ENCODE measurements at regions not wholly inside any gene's neighbourhood (a gene's known extent, or its start where the extent isn't known, plus 50 kb on each side); places are given as distances from the start of the nearest gene placed in this dataset.

- H3K4me1 Mint-ChIP-seq (ENCODE audit: unreplicated experiment) = no peaks in the 10 kb centered on the region
- no peak for TF ChIP-seq CTCF (IDR thresholded peaks at IDR 0.05; ENCODE audit: unreplicated experiment)
- no peaks in the 10 kb centered on the region for H3K9me3 Mint-ChIP-seq (ENCODE audit: unreplicated experiment)
- H3K27me3 Mint-ChIP-seq (ENCODE audit: unreplicated experiment) = no peaks in the 10 kb centered on the region
- no peak overlapping the region for H3K27ac Mint-ChIP-seq (ENCODE audit: unreplicated experiment)
- H3K36me3 Mint-ChIP-seq (ENCODE audit: low read depth, unreplicated experiment) = no peaks in the 10 kb centered on the region
- DNase-seq (ENCODE audit: low spot score) = no peak
- H3K4me3 Mint-ChIP-seq (ENCODE audit: unreplicated experiment) = no peak overlapping the region
Observed at GRCh38 chr4:182126603-182127002, 116.6 kb upstream of the TENM3 start.

GRCh38 chr4:182133033-182133432 lies 110.2 kb upstream of the TENM3 start:
- Mint-ChIP-seq H3K27ac (ENCODE audit: unreplicated experiment) (no peak overlapping the region), H3K27me3 (ENCODE audit: unreplicated experiment) (peaks cover 3% of the 10 kb centered on the region)
- no peak for TF ChIP-seq CTCF (IDR thresholded peaks at IDR 0.05; ENCODE audit: unreplicated experiment)

GRCh38 chr4:182134261-182134660 lies 108.9 kb upstream of the TENM3 start:
- H3K27me3 Mint-ChIP-seq (ENCODE audit: unreplicated experiment) = peaks cover 3% of the 10 kb centered on the region
- H3K9me3 Mint-ChIP-seq (ENCODE audit: unreplicated experiment) = no peaks in the 10 kb centered on the region
- DNase-seq (ENCODE audit: low spot score) = no peak
- H3K36me3 Mint-ChIP-seq (ENCODE audit: low read depth, unreplicated experiment) = no peaks in the 10 kb centered on the region
- no peak for TF ChIP-seq CTCF (IDR thresholded peaks at IDR 0.05; ENCODE audit: unreplicated experiment)
- no peak overlapping the region for H3K27ac Mint-ChIP-seq (ENCODE audit: unreplicated experiment)
- no peaks in the 10 kb centered on the region for H3K4me1 Mint-ChIP-seq (ENCODE audit: unreplicated experiment)
- H3K4me3 Mint-ChIP-seq (ENCODE audit: unreplicated experiment) = no peak overlapping the region

More at GRCh38 chr4:182133033-182133432, 110.2 kb upstream of the TENM3 start:
- Mint-ChIP-seq H3K36me3 (ENCODE audit: low read depth, unreplicated experiment) (no peaks in the 10 kb centered on the region), H3K9me3 (ENCODE audit: unreplicated experiment) (no peaks in the 10 kb centered on the region), H3K4me1 (ENCODE audit: unreplicated experiment) (no peaks in the 10 kb centered on the region), H3K4me3 (ENCODE audit: unreplicated experiment) (no peak overlapping the region)
- DNase-seq (ENCODE audit: low spot score) = no peak

GRCh38 chr4:182136201-182136600 lies 107.0 kb upstream of the TENM3 start:
- Mint-ChIP-seq H3K4me1 (ENCODE audit: unreplicated experiment) (no peaks in the 10 kb centered on the region), H3K9me3 (ENCODE audit: unreplicated experiment) (no peaks in the 10 kb centered on the region), H3K27ac (ENCODE audit: unreplicated experiment) (no peak overlapping the region), H3K4me3 (ENCODE audit: unreplicated experiment) (no peak overlapping the region), H3K27me3 (ENCODE audit: unreplicated experiment) (peaks cover 3% of the 10 kb centered on the region), H3K36me3 (ENCODE audit: low read depth, unreplicated experiment) (no peaks in the 10 kb centered on the region)
- no peak for TF ChIP-seq CTCF (IDR thresholded peaks at IDR 0.05; ENCODE audit: unreplicated experiment)
- DNase-seq (ENCODE audit: low spot score) = no peak

- Mint-ChIP-seq H3K27ac (ENCODE audit: unreplicated experiment) (no peak overlapping the region), H3K9me3 (ENCODE audit: unreplicated experiment) (no peaks in the 10 kb centered on the region), H3K4me3 (ENCODE audit: unreplicated experiment) (no peak overlapping the region), H3K4me1 (ENCODE audit: unreplicated experiment) (peaks cover 3% of the 10 kb centered on the region), H3K36me3 (ENCODE audit: low read depth, unreplicated experiment) (no peaks in the 10 kb centered on the region), H3K27me3 (ENCODE audit: unreplicated experiment) (peaks cover 3% of the 10 kb centered on the region)
- no peak for DNase-seq (ENCODE audit: low spot score)
- TF ChIP-seq CTCF (IDR thresholded peaks at IDR 0.05; ENCODE audit: unreplicated experiment) = no peak
Observed at GRCh38 chr4:182137343-182137742, 105.9 kb upstream of the TENM3 start.

Data from endothelial cell (in vitro differentiated cells).